Body of pancreas (tissue), 4 donors: ENCODE measurements at regions not wholly inside any gene's neighbourhood (a gene's known extent, or its start where the extent isn't known, plus 50 kb on each side); places are given as distances from the start of the nearest gene placed in this dataset.

Experiments used
- ATAC-seq: fragments of 150-250 bp; one replicate; pipeline ENCODE4 v1.9.1; 2016
- DNase-seq, 4 donors: peaks; one replicate each; pipeline ENCODE4 v3.0.0-alpha.2; 2019
- H3K27ac ChIP-seq, 4 donors: fragments of 200-600 bp; sonication (generic); 1 replicate in 3 of 4; 2 replicates in 1 of 4; pipeline versions ENCODE4 v1.5.1 to v1.6.1; 2016 to 2019; ENCODE audit warnings: mild to moderate bottlenecking in 1 of 4, mixed read lengths in 1 of 4, moderate library complexity in 1 of 4
- H3K27me3 ChIP-seq, 2 donors: fragments of 200-600 bp; sonication (generic); one replicate each; pipeline ENCODE4 v1.6.0; 2016; ENCODE audit warnings: mild to moderate bottlenecking in 1 of 2
- H3K36me3 ChIP-seq, 2 donors: fragments of 200-600 bp; sonication (generic); replicated peaks in 1 of 2; 2 replicates each; pipeline ENCODE4 v1.5.1; 2016; ENCODE audit warnings: low read depth in 2 of 2; ENCODE audit not compliant: insufficient read depth in 1 of 2
- H3K4me1 ChIP-seq: fragments of 200-600 bp; sonication (generic); one replicate; pipeline ENCODE4 v1.6.0; 2016
- H3K4me3 ChIP-seq, 2 donors: fragments of 200-600 bp; sonication (generic); 1 replicate in 1 of 2; 2 replicates in 1 of 2; pipeline ENCODE4 v1.5.1; 2016 to 2019
- H3K9me3 ChIP-seq, 3 donors: fragments of 200-600 bp; sonication (generic); 1 replicate in 2 of 3; 2 replicates in 1 of 3; pipeline ENCODE4 v1.5.1; 2016
- POLR2A ChIP-seq, 3 donors: fragments of 450-650 bp; IDR thresholded peaks; one replicate each; pipeline ENCODE4 v1.6.1; 2016; ENCODE audit warnings: antibody characterized with exemption in 3 of 3, mild to moderate bottlenecking in 2 of 3
- WGBS, 2 donors: methylation state at CpG; one replicate each; pipeline ENCODE4 v1.1.5; 2017; 5-methylcytosine and 5-hydroxymethylcytosine counted together
- intact Hi-C: fragments of 100-400 bp; cut with DNase I; formaldehyde crosslinking; loops from one replicate; pipeline ENCODE4 v1.15.1; 2023
- TF ChIP-seq, protein P1 (sequence below), 7 experiments: fragments of 450-650 bp in 4 of 7; fragments of 200-600 bp in 3 of 7; sonication (generic) in 3 of 7; IDR thresholded peaks; one replicate each; pipeline ENCODE4 v1.5.1; 2016 to 2019; ENCODE audit warnings: antibody characterized with exemption in 7 of 7

DNA sequence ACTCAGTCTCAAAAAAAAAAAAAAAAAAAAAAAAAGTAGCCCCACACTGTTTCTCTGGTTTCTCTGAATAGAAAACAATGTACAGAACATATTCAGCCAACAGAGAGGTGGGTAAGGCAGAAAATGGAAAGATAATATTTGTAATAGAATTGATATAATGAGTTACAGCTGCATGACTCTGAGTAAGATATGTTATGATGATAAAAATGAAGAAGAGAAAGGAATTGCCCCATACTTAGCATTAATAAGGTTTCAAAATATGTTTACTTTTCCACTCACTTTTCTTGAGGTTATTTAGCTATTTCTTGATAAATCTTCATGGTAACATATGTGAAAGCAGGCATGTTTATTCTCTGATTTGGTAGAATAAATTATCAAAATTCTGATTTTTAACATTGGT is 100.9 kb upstream of the ROBO2 start:
- Histone ChIP-seq H3K4me3 (no peak overlapping the region), H3K9me3 (no peaks in the 10 kb centered on the region), H3K27ac (no peak overlapping the region), H3K4me1 (peaks cover 4% of the 10 kb centered on the region), H3K36me3 (no peaks in the 10 kb centered on the region), H3K27me3 (no peaks in the 10 kb centered on the region)
- ATAC-seq (no peak), DNase-seq (no peak)
- TF ChIP-seq, protein P1, sequence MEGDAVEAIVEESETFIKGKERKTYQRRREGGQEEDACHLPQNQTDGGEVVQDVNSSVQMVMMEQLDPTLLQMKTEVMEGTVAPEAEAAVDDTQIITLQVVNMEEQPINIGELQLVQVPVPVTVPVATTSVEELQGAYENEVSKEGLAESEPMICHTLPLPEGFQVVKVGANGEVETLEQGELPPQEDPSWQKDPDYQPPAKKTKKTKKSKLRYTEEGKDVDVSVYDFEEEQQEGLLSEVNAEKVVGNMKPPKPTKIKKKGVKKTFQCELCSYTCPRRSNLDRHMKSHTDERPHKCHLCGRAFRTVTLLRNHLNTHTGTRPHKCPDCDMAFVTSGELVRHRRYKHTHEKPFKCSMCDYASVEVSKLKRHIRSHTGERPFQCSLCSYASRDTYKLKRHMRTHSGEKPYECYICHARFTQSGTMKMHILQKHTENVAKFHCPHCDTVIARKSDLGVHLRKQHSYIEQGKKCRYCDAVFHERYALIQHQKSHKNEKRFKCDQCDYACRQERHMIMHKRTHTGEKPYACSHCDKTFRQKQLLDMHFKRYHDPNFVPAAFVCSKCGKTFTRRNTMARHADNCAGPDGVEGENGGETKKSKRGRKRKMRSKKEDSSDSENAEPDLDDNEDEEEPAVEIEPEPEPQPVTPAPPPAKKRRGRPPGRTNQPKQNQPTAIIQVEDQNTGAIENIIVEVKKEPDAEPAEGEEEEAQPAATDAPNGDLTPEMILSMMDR (IDR thresholded peaks at IDR 0.05) = no peak
- intact Hi-C loops = no loop called here

DNA sequence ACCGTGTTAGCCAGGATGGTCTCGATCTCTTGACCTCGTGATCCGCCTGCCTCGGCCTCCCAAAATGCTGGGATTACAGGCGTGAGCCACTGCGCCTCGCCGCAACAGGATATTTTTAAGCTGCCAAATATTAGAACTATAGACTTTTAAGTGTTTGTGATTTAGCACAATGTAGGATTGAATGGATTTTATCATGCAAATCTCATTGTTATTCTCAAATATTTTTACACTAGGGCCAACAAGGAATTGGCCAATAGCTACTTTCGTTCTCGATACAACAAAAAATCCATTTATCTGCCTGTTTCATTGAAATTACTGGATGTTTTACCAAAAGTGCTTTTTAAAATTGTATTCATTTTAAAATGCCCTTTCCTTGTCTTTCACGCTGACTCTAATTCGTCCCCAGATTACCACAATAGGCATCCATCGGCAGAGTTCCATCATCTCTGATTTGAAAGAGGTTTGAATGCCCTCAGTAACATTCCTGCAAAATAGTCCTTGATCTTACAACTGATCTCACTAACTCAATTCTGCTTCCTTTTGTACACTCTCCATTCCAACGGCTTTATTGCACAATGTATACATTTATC is 99.6 kb upstream of the ROBO2 start:
- DNase-seq = no peak
- no peak for ATAC-seq
- no peak overlapping the region for H3K4me3 ChIP-seq
- no peak overlapping the region for H3K27ac ChIP-seq
- no peaks in the 10 kb centered on the region for H3K9me3 ChIP-seq
- H3K27me3 ChIP-seq = no peaks in the 10 kb centered on the region
- intact Hi-C loops = no loop called here
- peaks cover 4% of the 10 kb centered on the region for H3K4me1 ChIP-seq
- 92 to 93% methylated on average over 15 of the region's 15 CpGs for WGBS, 2 donors
- H3K36me3 ChIP-seq = no peaks in the 10 kb centered on the region
- no peak for TF ChIP-seq POLR2A (IDR thresholded peaks at IDR 0.05)
- TF ChIP-seq, protein P1 (IDR thresholded peaks at IDR 0.05) = no peak

DNA sequence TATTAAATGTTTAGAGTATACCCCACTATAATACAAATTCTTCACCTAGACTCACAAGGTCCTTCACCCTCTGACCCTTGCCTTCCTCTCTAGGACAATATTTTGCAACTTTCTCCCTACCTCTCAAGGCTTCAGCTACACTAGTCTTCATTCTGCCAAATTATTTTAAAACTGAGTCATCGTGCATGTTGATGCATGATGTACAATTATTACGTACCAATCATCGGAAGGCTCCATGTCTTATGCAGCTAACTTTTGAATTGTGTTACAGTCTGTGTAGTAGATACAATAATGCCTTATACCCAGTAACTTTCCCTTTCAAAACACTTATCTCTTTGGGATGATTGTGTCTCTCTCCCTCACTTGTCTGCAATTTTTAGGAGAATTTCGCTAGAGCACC is 98.5 kb upstream of the ROBO2 start:
- Histone ChIP-seq H3K27ac (no peak overlapping the region), H3K4me1 (peaks cover 4% of the 10 kb centered on the region), H3K27me3 (no peaks in the 10 kb centered on the region), H3K36me3 (no peaks in the 10 kb centered on the region), H3K4me3 (no peak overlapping the region), H3K9me3 (no peaks in the 10 kb centered on the region)
- no peak for DNase-seq
- ATAC-seq = no peak
- intact Hi-C loops = no loop called here
- WGBS, 2 donors = 85 to 92% methylated on average over 4 of the region's 4 CpGs
- TF ChIP-seq, protein P1 (IDR thresholded peaks at IDR 0.05) = no peak
- no peak for TF ChIP-seq POLR2A (IDR thresholded peaks at IDR 0.05)

DNA sequence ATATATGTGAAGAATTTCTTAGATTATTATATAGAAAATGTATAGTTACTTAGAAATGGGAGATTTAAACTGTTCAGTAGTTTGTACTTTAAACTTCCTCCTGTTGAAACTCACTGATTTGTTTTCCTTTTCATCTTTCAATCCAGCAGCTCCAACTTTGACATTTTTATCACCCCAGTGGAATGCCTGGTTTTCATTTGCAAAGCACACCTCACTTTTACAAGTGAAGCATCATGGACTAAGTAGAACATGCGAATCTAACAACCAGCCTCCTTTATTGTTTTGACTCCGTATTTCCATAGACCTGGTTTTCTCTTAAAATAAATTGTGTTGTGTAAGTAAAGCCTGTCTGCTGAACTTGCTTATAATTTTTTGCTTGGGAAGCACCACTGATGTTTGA is 97.8 kb upstream of the ROBO2 start:
- Histone ChIP-seq H3K4me3 (no peak overlapping the region), H3K27ac (peak overlapping the region in 1 of 4 donors; percentile 41), H3K4me1 (peaks cover 4% of the 10 kb centered on the region), H3K9me3 (no peaks in the 10 kb centered on the region), H3K36me3 (no peaks in the 10 kb centered on the region), H3K27me3 (no peaks in the 10 kb centered on the region)
- 48 to 61% methylated on average over 2 of the region's 2 CpGs for WGBS, 2 donors
- DNase-seq (no peak), ATAC-seq (peak; percentile 57)
- intact Hi-C loops = no loop called here
- TF ChIP-seq, protein P1 (IDR thresholded peaks at IDR 0.05) = no peak
- no peak for TF ChIP-seq POLR2A (IDR thresholded peaks at IDR 0.05)

DNA sequence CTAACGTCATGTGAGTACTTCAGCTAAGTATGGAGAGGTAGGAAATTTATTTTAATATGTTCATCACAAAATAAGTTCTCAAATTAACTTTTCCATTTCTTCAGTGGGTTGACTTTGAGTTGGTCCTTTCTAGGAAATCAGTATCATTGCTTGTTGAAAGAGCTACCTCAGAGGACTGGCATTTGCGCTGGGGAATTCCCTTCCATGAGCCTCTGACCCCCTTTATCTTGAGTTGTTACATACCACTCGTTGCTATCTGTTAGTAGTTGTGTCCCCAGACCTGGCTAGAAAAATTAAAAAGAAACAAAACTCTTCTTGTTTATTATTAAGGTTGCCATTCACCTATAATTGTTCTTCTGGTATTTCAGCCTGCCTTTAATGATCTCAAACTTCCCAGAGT is 96.8 kb upstream of the ROBO2 start:
- 22 to 27% methylated on average over 3 of the region's 3 CpGs for WGBS, 2 donors
- Histone ChIP-seq H3K36me3 (no peaks in the 10 kb centered on the region), H3K27ac (peak overlapping the region in 3 of 4 donors; percentile 18 to 34 (median 18)), H3K4me1 (peaks cover 4% of the 10 kb centered on the region), H3K27me3 (no peaks in the 10 kb centered on the region), H3K4me3 (no peak overlapping the region), H3K9me3 (no peaks in the 10 kb centered on the region)
- DNase-seq (peak; percentile 17 to 40 (median 24)), ATAC-seq (peak; percentile 91)
- intact Hi-C loops = no loop called here
- TF ChIP-seq, protein P1 (IDR thresholded peaks at IDR 0.05) = no peak
